ENCODE measurements at regions not wholly inside any gene's neighbourhood (a gene's known extent, or its start where the extent isn't known, plus 50 kb on each side); places are given as distances from the start of the nearest gene placed in this dataset.

DNA sequence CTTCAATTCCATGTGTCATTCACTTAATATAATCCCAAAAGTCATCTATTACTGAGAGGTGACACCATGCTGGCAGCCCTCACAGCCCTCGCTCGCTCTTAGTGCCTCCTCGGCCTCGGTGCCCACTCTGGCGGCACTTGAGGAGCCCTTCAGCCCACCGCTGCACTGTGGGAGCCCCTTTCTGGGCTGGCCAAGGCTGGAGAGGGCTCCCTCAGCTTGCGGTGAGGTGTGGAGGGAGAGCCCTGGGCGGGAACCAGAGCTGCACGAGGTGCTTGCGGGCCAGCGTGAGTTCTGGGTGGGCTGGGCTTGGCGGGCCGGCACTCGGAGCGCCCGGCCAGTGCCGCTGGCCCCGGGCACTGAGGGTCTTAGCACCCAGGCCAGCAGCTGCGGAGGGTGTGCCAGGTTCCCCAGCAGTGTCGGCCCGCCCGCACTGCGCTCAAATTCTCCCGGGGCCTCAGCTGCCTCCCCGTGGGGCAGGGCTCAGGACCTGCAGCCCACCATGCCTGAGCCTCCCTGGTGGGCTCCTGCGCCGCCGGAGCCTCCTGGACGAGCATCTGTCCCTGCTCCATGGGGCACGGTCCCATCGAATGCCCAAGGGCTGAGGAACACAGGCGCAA lies 374.1 kb downstream of the ELAVL2 start:
- H3K27ac ChIP-seq (ENCODE audit: extremely low read depth, low read depth, low read length) = no peak overlapping the region

DNA sequence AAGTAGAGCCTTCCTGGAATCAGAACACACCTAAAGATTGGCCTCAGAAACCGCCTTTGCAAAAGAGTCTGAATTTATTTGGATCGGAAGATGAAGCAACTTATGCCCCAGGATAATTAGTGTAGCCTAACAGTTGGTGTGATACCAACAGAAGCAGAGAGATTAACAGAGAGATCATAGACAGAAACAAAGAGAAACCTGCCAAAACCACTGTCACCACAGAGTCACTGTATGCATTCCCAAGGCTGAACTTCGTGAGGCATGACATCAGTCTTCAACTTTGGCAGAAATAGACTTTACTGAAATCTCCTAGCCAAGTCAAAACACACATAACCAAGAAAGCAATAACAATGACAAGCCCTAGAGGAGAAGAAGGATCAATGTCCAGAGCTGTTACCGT lies 361.8 kb downstream of the ELAVL2 start:
- H3K4me1 ChIP-seq (ENCODE audit: control insufficient read depth, insufficient read depth, low read length) = no peaks in the 10 kb centered on the region
- ChIA-PET POLR2A (no interaction called here), CTCF (no interaction called here)

More for the DNA sequence above, 374.1 kb downstream of the ELAVL2 start:
- ChIA-PET CTCF (no interaction called here), POLR2A (no interaction called here)
- H3K9me3 ChIP-seq (ENCODE audit: control insufficient read depth, insufficient read depth, low read depth, low read length) = no peaks in the 10 kb centered on the region
- H3K4me1 ChIP-seq (ENCODE audit: control insufficient read depth, insufficient read depth, low read length) = no peaks in the 10 kb centered on the region
- H3K4me3 ChIP-seq (ENCODE audit: low read depth, low read length) = no peak overlapping the region
- TF ChIP-seq YY1 (tag by site-specific recombination; IDR thresholded peaks at IDR 0.05) = no peak
- no peak for TF ChIP-seq ZNF19 (tag by site-specific recombination; IDR thresholded peaks at IDR 0.05; ENCODE audit: low read depth)
- no peak for TF ChIP-seq ZNF350 (tag by site-specific recombination; IDR thresholded peaks at IDR 0.05)
- no peaks in the 10 kb centered on the region for H3K36me3 ChIP-seq (ENCODE audit: control insufficient read depth in 2 of 2, insufficient read depth in 1 of 2, low read length in 2 of 2)

DNA sequence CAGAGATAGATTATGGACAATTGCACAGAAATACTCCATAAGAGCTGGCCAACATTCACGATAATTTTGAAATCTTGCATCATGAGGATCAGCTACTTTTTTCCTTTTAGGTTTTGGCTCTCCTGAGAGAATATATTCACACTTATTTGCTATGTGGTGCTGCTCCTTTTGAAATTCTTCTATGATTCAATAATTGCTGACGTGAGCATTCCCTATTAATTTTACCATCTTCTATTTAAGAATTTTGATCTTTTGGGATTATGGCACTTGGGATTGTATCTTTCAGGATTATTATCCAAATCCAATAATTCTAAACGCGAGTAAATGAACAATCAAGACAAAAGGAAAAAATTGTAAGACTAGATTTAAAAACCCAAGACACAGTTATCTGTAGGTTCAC lies 358.8 kb downstream of the ELAVL2 start:
- Histone ChIP-seq H3K9me3 (ENCODE audit: control insufficient read depth, insufficient read depth, low read depth, low read length) (no peaks in the 10 kb centered on the region), H3K4me1 (ENCODE audit: control insufficient read depth, insufficient read depth, low read length) (no peaks in the 10 kb centered on the region), H3K4me3 (ENCODE audit: low read depth, low read length) (no peak overlapping the region), H3K36me3 (ENCODE audit: control insufficient read depth in 2 of 2, insufficient read depth in 1 of 2, low read length in 2 of 2) (no peaks in the 10 kb centered on the region), H3K27ac (ENCODE audit: extremely low read depth, low read depth, low read length) (no peak overlapping the region)
- CTCF ChIA-PET = no interaction called here
- POLR2A ChIA-PET = no interaction called here
- TF ChIP-seq ZNF292 (tag by site-specific recombination; IDR thresholded peaks at IDR 0.05; ENCODE audit: borderline replicate concordance, low read depth) (no peak), ZNF121 (tag by site-specific recombination; IDR thresholded peaks at IDR 0.05) (no peak), ZNF2 (tag by site-specific recombination; IDR thresholded peaks at IDR 0.05) (no peak), ZNF350 (tag by site-specific recombination; IDR thresholded peaks at IDR 0.05) (no peak), ZSCAN16 (tag by site-specific recombination; IDR thresholded peaks at IDR 0.05) (no peak), ZNF747 (tag by site-specific recombination; IDR thresholded peaks at IDR 0.05) (no peak), ZNF354C (tag by site-specific recombination; IDR thresholded peaks at IDR 0.05; ENCODE audit: borderline replicate concordance, low read depth) (no peak), ZNF600 (tag by site-specific recombination; IDR thresholded peaks at IDR 0.05) (no peak), ZNF664 (tag by site-specific recombination; IDR thresholded peaks at IDR 0.05) (no peak), ZFP69B (tag by site-specific recombination; IDR thresholded peaks at IDR 0.05) (no peak), ZFP37 (tag by site-specific recombination; IDR thresholded peaks at IDR 0.05) (no peak), ZNF248 (tag by site-specific recombination; IDR thresholded peaks at IDR 0.05) (no peak)
- TF ChIP-seq, protein P1, sequence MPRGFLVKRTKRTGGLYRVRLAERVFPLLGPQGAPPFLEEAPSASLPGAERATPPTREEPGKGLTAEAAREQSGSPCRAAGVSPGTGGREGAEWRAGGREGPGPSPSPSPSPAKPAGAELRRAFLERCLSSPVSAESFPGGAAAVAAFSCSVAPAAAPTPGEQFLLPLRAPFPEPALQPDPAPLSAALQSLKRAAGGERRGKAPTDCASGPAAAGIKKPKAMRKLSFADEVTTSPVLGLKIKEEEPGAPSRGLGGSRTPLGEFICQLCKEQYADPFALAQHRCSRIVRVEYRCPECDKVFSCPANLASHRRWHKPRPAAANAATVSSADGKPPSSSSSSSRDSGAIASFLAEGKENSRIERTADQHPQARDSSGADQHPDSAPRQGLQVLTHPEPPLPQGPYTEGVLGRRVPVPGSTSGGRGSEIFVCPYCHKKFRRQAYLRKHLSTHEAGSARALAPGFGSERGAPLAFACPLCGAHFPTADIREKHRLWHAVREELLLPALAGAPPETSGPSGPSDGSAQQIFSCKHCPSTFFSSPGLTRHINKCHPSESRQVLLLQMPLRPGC (tag by site-specific recombination; IDR thresholded peaks at IDR 0.05) = no peak

More for the DNA sequence above, 361.8 kb downstream of the ELAVL2 start:
- TF ChIP-seq HIC1 (tag by site-specific recombination; IDR thresholded peaks at IDR 0.05) = no peak
- TF ChIP-seq GLIS2 (tag by site-specific recombination; IDR thresholded peaks at IDR 0.05) = no peak
- no peak for TF ChIP-seq ZNF837 (tag by site-specific recombination; IDR thresholded peaks at IDR 0.05)
- TF ChIP-seq ZNF48 (tag by site-specific recombination; IDR thresholded peaks at IDR 0.05) = no peak
- TF ChIP-seq OSR2 (tag by site-specific recombination; IDR thresholded peaks at IDR 0.05) = no peak
- TF ChIP-seq, protein P2, sequence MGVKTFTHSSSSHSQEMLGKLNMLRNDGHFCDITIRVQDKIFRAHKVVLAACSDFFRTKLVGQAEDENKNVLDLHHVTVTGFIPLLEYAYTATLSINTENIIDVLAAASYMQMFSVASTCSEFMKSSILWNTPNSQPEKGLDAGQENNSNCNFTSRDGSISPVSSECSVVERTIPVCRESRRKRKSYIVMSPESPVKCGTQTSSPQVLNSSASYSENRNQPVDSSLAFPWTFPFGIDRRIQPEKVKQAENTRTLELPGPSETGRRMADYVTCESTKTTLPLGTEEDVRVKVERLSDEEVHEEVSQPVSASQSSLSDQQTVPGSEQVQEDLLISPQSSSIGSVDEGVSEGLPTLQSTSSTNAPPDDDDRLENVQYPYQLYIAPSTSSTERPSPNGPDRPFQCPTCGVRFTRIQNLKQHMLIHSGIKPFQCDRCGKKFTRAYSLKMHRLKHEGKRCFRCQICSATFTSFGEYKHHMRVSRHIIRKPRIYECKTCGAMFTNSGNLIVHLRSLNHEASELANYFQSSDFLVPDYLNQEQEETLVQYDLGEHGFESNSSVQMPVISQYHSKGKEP (tag by site-specific recombination; IDR thresholded peaks at IDR 0.05) = no peak
- no peak for TF ChIP-seq ZNF324 (tag by site-specific recombination; IDR thresholded peaks at IDR 0.05)
- no peak for TF ChIP-seq ZSCAN23 (tag by site-specific recombination; IDR thresholded peaks at IDR 0.05)
- no peak for TF ChIP-seq ZBTB21 (tag by site-specific recombination; IDR thresholded peaks at IDR 0.05)
- TF ChIP-seq ZNF362 (tag by site-specific recombination; IDR thresholded peaks at IDR 0.05) = no peak
- TF ChIP-seq ZNF548 (tag by site-specific recombination; IDR thresholded peaks at IDR 0.05) = no peak
- no peak for TF ChIP-seq KLF1 (tag by site-specific recombination; IDR thresholded peaks at IDR 0.05)
- no peak for TF ChIP-seq KLF8 (tag by site-specific recombination; IDR thresholded peaks at IDR 0.05)
- no peak for TF ChIP-seq GLI2 (tag by site-specific recombination; IDR thresholded peaks at IDR 0.05; ENCODE audit: borderline replicate concordance, low read depth)
- Histone ChIP-seq H3K9me3 (ENCODE audit: control insufficient read depth, insufficient read depth, low read depth, low read length) (no peaks in the 10 kb centered on the region), H3K4me3 (ENCODE audit: low read depth, low read length) (no peak overlapping the region), H3K36me3 (ENCODE audit: control insufficient read depth in 2 of 2, insufficient read depth in 1 of 2, low read length in 2 of 2) (no peaks in the 10 kb centered on the region), H3K27ac (ENCODE audit: extremely low read depth, low read depth, low read length) (no peak overlapping the region)
